Activated T-cell treated with anti-CD3 and anti-CD28 coated beads for 24 hours (primary cell): ENCODE measurements at regions not wholly inside any gene's neighbourhood (a gene's known extent, or its start where the extent isn't known, plus 50 kb on each side); places are given as distances from the start of the nearest gene placed in this dataset.

ENCODE experiments used
- DNase-seq: peaks from one replicate; pipeline ENCODE4 v3.0.0-alpha.2; 2020; ENCODE audit warnings: low read depth

GRCh38 chr2:20110876-20111275 lies 59.4 kb upstream of the LAPTM4A start:
- DNase-seq, result no peak

DNA sequence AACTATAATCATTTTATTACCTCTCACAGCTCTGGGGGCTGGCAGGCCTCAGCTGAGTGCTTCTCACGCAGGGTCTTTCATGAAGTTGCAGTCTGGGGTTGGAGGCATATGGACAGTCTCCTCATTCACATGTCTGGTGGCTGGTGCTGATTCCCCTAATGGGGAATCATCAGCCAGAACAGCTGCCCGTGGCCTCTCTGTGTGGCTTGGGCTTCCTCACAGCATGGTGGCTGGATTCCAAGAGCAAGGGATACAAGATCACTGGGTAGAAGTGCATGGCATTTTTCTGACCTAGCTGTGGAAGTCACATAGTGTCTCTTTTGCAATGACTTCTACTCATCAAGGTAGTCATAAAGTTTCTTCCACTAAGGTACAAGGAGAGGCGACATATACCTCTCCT lies 59.0 kb upstream of the LAPTM4A start:
- no peak for DNase-seq

DNA sequence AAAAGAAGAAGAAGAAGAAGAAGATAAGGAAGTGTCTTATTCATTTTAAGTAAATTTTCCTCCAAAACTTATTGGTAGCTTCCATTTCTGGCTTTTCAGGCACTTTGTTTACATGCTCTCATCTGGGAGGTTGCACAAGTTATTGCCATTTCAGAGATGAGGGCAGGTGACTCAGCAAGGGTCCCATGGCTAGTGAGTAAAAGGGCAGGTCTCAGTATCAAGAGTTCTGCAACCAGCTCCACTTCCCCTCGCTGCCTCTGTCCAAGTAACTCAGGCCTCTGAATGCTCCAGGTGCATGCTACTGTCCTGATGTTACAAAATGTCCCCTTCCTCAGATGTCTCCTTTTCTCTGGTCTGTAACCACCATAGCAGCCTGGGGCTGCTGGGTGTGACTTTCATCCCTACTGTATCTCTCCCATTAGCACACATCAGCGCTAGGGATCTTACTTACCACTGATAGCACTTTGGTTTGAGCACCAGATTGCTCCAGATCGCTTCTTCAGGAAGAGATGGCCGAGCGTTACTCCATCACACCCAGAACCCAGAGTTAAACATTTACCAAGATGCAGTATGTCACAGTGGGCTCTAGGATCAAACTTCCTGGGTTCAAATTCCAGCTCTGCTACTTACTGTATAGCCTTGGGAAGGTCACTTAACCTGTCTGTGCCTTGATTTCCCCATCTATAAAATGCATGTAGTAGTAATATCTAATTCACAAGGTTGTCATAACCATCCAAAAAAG lies 57.4 kb upstream of the LAPTM4A start:
- no peak for DNase-seq

- no peak for DNase-seq
Observed at GRCh38 chr2:20107776-20108175, 56.3 kb upstream of the LAPTM4A start.

- no peak for DNase-seq
Observed at GRCh38 chr2:20107352-20107751, 55.9 kb upstream of the LAPTM4A start.

DNA sequence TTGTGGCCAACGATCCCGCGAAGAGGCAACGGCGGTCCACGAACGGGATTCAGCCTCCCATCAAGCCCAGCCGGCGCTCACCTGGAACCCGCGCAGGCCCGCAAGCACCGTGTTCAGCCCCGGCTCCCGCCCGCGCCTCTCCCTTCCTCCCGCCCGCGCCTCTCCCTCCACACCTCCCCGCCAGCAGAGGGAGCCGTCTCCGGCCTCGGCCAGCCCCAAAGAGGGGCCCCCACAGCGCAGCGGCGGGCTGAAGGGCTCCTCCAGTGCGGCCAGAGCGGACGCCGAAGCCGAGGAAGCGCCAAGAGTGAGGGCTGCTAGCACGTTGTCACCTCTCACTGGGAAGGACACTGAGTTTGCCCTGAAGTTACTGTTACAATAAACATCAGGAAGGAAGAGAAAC lies 55.3 kb upstream of the LAPTM4A start:
- DNase-seq, result no peak

GRCh38 chr2:20104900-20105545 lies 53.6 kb upstream of the LAPTM4A start:
- no peak for DNase-seq

GRCh38 chr2:20103530-20103929 lies 52.1 kb upstream of the LAPTM4A start:
- no peak for DNase-seq
